ENCODE measurements at regions not wholly inside any gene's neighbourhood (a gene's known extent, or its start where the extent isn't known, plus 50 kb on each side); places are given as distances from the start of the nearest gene placed in this dataset.
"Not testable (repeated sequence)": the region's sequence is repeated elsewhere in the genome, so short reads cannot be mapped to it uniquely, and the experiment has no call there.

DNA sequence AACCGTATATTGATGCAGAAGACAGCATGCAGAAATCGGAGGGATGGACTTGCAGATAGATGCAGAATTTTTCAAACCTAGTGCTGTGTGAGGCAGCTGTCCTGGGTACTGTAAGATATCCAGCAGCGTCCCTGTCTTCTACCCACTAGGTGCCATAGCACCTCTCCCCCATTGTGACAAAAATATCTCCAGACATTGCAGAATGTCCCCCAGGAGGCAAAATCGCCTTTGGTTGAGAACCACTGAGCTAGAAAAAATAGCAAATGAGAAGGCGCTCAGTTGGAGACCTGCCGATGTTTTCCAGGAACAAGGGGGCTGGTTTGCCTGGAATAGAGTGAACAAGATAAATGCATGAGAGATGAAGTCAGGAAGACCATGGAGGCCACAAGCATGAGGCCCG lies 67.9 kb upstream of the TMEM132D start:
- Histone ChIP-seq H3K27me3 (no peaks in the 10 kb centered on the region), H3K36me3 (no peaks in the 10 kb centered on the region), H3K4me1 (no peaks in the 10 kb centered on the region), H3K4me3 (ENCODE audit: low read depth, low read length) (no peak overlapping the region), H3K9me3 (no peaks in the 10 kb centered on the region)
- no peak for TF ChIP-seq CTCF (IDR thresholded peaks at IDR 0.05; ENCODE audit: low read depth, low read length)
- no peak for DNase-seq

DNA sequence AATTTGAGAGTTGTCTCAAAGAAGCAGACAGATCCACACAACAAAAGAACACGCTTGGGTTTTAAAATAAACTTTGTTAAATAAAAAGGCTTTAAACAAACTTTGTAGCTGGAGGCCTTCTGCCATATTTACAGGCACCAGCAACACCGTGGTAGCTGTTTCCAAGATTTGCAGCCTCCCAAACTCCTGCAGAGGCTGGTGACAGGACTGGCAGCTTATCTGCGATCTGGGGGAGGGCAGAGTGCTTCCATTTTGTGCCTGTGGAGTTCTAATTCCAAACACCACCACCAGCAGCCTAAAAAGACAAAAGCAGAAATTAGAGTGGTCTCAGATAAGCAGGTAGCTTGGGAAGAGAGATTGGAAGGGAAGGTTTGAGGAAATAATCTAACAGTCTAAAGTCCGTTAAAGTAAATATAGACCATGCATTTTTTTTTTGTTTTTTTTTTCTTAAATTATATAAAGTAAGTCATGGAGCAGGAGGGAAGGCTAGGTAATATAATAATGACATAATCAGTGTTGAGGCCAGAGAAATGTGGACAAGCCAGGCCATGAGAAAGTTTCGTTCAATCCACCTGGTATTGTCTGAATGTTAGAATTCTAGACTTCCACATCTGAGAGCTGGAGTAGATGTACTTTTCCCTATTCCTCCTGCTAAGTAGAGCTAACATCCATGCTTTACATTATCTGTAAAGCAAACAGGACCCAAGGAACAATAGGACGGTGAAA lies 69.6 kb upstream of the TMEM132D start:
- Histone ChIP-seq H3K9me3 (no peaks in the 10 kb centered on the region), H3K4me1 (no peaks in the 10 kb centered on the region), H3K36me3 (no peaks in the 10 kb centered on the region), H3K27me3 (no peaks in the 10 kb centered on the region), H3K4me3 (ENCODE audit: low read depth, low read length) (no peak overlapping the region)
- no peak for TF ChIP-seq CTCF (IDR thresholded peaks at IDR 0.05; ENCODE audit: low read depth, low read length)
- DNase-seq, result no peak

DNA sequence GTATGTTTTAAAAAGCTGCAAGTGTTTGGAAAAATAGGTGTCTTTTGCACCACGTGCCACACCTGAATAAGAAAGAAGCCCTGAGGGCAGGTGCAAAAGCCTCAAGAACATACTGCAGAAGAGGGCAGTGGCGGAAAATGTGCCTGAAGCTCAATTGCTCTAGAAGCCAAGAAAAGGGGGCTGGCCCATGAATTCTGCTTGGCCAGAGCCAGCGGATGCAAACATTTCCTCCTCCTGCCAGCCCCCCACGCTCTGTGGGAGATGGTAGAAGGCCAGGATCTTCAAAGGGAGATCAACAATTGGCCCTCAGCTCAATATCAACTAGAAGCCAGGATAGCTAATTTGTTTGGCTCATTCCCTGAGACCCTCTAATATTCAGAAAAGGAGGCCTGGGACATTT lies 80.3 kb upstream of the TMEM132D start:
- Histone ChIP-seq H3K9me3 (no peaks in the 10 kb centered on the region), H3K36me3 (no peaks in the 10 kb centered on the region), H3K4me3 (ENCODE audit: low read depth, low read length) (no peak overlapping the region), H3K27me3 (no peaks in the 10 kb centered on the region), H3K4me1 (no peaks in the 10 kb centered on the region)
- TF ChIP-seq CTCF (IDR thresholded peaks at IDR 0.05; ENCODE audit: low read depth, low read length), result no peak
- no peak for DNase-seq

- TF ChIP-seq CTCF (IDR thresholded peaks at IDR 0.05; ENCODE audit: low read depth, low read length), result no peak
- no peak for DNase-seq
These were observed 84.0 kb upstream of the TMEM132D start for GRCh38 chr12:129987841-129988240.

DNA sequence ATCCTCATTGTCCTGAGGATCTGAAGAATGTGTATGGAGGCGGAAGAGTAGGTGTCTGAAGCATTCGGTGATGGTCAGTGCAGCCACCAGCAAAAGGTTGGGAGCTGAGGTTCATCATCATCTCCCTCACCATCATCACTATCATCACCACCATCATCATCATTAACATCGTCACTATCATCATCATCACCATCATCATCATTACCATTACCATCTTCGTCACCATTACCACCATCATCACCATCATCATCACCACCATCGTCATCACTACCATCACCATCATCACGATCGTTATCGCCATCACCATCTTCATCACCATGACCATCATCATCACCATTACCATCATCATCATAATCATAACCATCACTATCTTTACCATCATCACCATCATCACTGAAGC lies 90.8 kb upstream of the TMEM132D start:
- no peak overlapping the region for H3K4me3 ChIP-seq (ENCODE audit: low read depth, low read length)
- H3K9me3 ChIP-seq, result no peaks in the 10 kb centered on the region; the same call in 1 of the 2 replicates
- no peak for TF ChIP-seq CTCF (IDR thresholded peaks at IDR 0.05; ENCODE audit: low read depth, low read length)
- no peak for DNase-seq
- no peaks in the 10 kb centered on the region for H3K27me3 ChIP-seq
- H3K36me3 ChIP-seq, result no peaks in the 10 kb centered on the region
- no peaks in the 10 kb centered on the region for H3K4me1 ChIP-seq

More at GRCh38 chr12:129987841-129988240, 84.0 kb upstream of the TMEM132D start:
- Histone ChIP-seq H3K9me3 (no peaks in the 10 kb centered on the region; the same call in 1 of the 2 replicates), H3K36me3 (no peaks in the 10 kb centered on the region), H3K27me3 (no peaks in the 10 kb centered on the region), H3K4me3 (ENCODE audit: low read depth, low read length) (no peak overlapping the region), H3K4me1 (no peaks in the 10 kb centered on the region)

GRCh38 chr12:129997239-129997638 lies 93.4 kb upstream of the TMEM132D start:
- no peak overlapping the region for H3K4me3 ChIP-seq (ENCODE audit: low read depth, low read length)
- DNase-seq, result no peak

DNA sequence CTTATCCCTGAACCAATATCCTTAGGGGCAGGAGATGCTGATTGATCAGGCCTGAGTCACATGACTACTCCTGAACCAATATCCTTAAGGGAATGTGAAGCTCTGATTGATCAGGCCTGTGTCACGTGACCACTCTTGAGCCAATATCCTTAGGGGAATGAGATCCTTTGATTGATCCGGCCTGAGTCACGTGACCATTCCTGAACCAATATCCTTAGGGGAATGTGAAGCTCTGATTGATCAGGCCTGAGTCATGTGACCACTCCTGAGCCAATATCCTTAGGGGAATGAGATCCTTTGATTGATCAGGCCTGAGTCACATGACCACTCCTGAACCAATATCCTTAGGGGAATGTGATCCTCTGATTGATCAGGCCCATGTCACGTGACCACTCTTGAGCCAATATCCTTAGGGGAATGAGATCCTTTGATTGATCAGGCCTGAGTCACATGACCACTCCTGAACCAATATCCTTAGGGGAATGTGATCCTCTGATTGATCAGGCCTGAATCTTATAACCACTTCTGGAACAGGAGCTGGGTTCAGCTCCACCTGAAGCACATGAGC lies 100.6 kb upstream of the TMEM132D start:
- H3K27me3 ChIP-seq; H3K36me3 ChIP-seq; H3K4me1 ChIP-seq; DNase-seq; H3K4me3 ChIP-seq (ENCODE audit: low read depth, low read length); H3K9me3 ChIP-seq: not testable (repeated sequence)

More at GRCh38 chr12:129997239-129997638, 93.4 kb upstream of the TMEM132D start:
- TF ChIP-seq CTCF (IDR thresholded peaks at IDR 0.05; ENCODE audit: low read depth, low read length), result no peak
- Histone ChIP-seq H3K4me1 (no peaks in the 10 kb centered on the region), H3K9me3 (no peaks in the 10 kb centered on the region; the same call in 1 of the 2 replicates), H3K36me3 (no peaks in the 10 kb centered on the region), H3K27me3 (no peaks in the 10 kb centered on the region)

All from BE2C (cell line).